ENCODE measurements at regions not wholly inside any gene's neighbourhood (a gene's known extent, or its start where the extent isn't known, plus 50 kb on each side); places are given as distances from the start of the nearest gene placed in this dataset.

DNA sequence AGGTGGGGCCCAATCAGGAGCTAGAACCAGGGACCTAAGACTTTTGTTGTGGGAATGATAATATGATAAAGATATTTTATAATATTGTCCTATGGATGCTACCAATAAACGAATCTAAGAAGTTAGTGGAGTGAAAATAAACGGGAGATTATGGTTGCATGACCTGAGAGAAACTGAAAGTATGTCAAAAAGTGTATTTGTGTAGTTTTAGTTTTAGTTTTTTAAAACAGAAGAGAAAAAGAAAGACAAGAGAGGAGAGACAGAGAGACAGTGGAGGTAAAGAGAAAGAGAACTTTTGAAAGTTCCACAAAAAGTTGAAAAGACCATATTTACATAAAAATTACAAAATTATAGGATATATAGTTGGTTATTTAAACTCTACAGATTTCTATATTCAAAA, 64.1 kb upstream of the TMPRSS15 start:
- no peaks in the 10 kb centered on the region for H3K36me3 Mint-ChIP-seq (ENCODE audit: low read depth, unreplicated experiment)
- H3K4me3 ChIP-seq (ENCODE audit: insufficient read depth, low read depth, low read length) = no peak overlapping the region
- no peaks in the 10 kb centered on the region for H3K79me2 ChIP-seq (ENCODE audit: insufficient read depth, low read length)
- H3K27ac ChIP-seq (ENCODE audit: low read depth, low read length) = no peak overlapping the region
- no peaks in the 10 kb centered on the region for H3K4me1 ChIP-seq (ENCODE audit: insufficient read depth, low read length)
- TF ChIP-seq EZH2 (IDR thresholded peaks at IDR 0.05; ENCODE audit: insufficient read depth, low read length) = no peak
- TF ChIP-seq CTCF (IDR thresholded peaks at IDR 0.05; ENCODE audit: insufficient read depth, low read depth, low read length) = no peak
- no peak overlapping the region for H3K4me3 Mint-ChIP-seq (ENCODE audit: unreplicated experiment)
- no peak overlapping the region for H3K27ac Mint-ChIP-seq (ENCODE audit: unreplicated experiment)
- H3K9me3 ChIP-seq (ENCODE audit: insufficient read depth, low read depth, low read length) = no peaks in the 10 kb centered on the region
- H3K27me3 ChIP-seq (ENCODE audit: insufficient read depth, low read length) = no peaks in the 10 kb centered on the region
- H2AFZ ChIP-seq (ENCODE audit: low read depth, low read length) = no peak overlapping the region
- peaks cover 6% of the 10 kb centered on the region for H3K9me3 Mint-ChIP-seq (ENCODE audit: unreplicated experiment)
- no peak overlapping the region for H3K9ac ChIP-seq (ENCODE audit: low read length)
- no peaks in the 10 kb centered on the region for H3K27me3 Mint-ChIP-seq (ENCODE audit: low read depth, unreplicated experiment)
- H3K36me3 ChIP-seq (ENCODE audit: insufficient read depth, low read length) = no peaks in the 10 kb centered on the region
- no peak overlapping the region for H3K4me2 ChIP-seq (ENCODE audit: low read length)
- DNase-seq (ENCODE audit: low read depth) = no peak
- H3K4me1 Mint-ChIP-seq (ENCODE audit: low read depth, unreplicated experiment) = no peaks in the 10 kb centered on the region
- H4K20me1 ChIP-seq (ENCODE audit: insufficient read depth, low read length) = no peaks in the 10 kb centered on the region
- FAIRE-seq = no peak

DNA sequence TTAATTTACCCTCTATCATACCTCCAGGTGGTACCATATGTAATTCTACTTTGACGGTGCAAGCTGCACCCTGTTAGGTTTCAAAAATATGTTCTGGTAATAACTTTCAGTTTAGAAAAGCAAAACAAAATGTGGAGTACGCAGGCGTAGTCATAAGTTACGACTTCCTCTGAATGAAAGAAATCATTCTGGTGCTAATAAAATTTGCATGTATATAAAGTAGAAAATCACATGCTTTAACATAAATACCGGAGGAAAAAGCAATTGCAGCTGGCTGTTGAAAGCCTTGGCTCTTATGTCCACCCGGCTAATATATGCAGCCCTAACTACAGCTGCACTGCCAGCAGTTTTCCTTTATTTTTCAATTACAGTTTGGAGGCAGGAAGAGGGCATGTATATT, 65.2 kb upstream of the TMPRSS15 start:
- H4K20me1 ChIP-seq (ENCODE audit: insufficient read depth, low read length) = no peaks in the 10 kb centered on the region
- no peak overlapping the region for H3K27ac ChIP-seq (ENCODE audit: low read depth, low read length)
- H2AFZ ChIP-seq (ENCODE audit: low read depth, low read length) = no peak overlapping the region
- no peak overlapping the region for H3K4me2 ChIP-seq (ENCODE audit: low read length)
- H3K79me2 ChIP-seq (ENCODE audit: insufficient read depth, low read length) = no peaks in the 10 kb centered on the region
- no peak for DNase-seq (ENCODE audit: low read depth)
- no peaks in the 10 kb centered on the region for H3K27me3 Mint-ChIP-seq (ENCODE audit: low read depth, unreplicated experiment)
- TF ChIP-seq CTCF (IDR thresholded peaks at IDR 0.05; ENCODE audit: insufficient read depth, low read depth, low read length) (no peak), EZH2 (IDR thresholded peaks at IDR 0.05; ENCODE audit: insufficient read depth, low read length) (no peak)
- no peaks in the 10 kb centered on the region for H3K4me1 Mint-ChIP-seq (ENCODE audit: low read depth, unreplicated experiment)
- no peaks in the 10 kb centered on the region for H3K36me3 Mint-ChIP-seq (ENCODE audit: low read depth, unreplicated experiment)
- H3K4me1 ChIP-seq (ENCODE audit: insufficient read depth, low read length) = no peaks in the 10 kb centered on the region
- H3K36me3 ChIP-seq (ENCODE audit: insufficient read depth, low read length) = no peaks in the 10 kb centered on the region
- FAIRE-seq = no peak
- H3K9me3 ChIP-seq (ENCODE audit: insufficient read depth, low read depth, low read length) = no peaks in the 10 kb centered on the region
- H3K27me3 ChIP-seq (ENCODE audit: insufficient read depth, low read length) = no peaks in the 10 kb centered on the region
- no peak overlapping the region for H3K27ac Mint-ChIP-seq (ENCODE audit: unreplicated experiment)
- H3K9ac ChIP-seq (ENCODE audit: low read length) = no peak overlapping the region
- no peak overlapping the region for H3K4me3 ChIP-seq (ENCODE audit: insufficient read depth, low read depth, low read length)
- H3K4me3 Mint-ChIP-seq (ENCODE audit: unreplicated experiment) = no peak overlapping the region
- peaks cover 6% of the 10 kb centered on the region for H3K9me3 Mint-ChIP-seq (ENCODE audit: unreplicated experiment)

- Histone ChIP-seq H3K4me2 (ENCODE audit: low read length) (no peak overlapping the region), H3K27me3 (ENCODE audit: insufficient read depth, low read length) (no peaks in the 10 kb centered on the region), H3K79me2 (ENCODE audit: insufficient read depth, low read length) (no peaks in the 10 kb centered on the region), H3K27ac (ENCODE audit: low read depth, low read length) (no peak overlapping the region), H3K9ac (ENCODE audit: low read length) (no peak overlapping the region), H3K9me3 (ENCODE audit: insufficient read depth, low read depth, low read length) (no peaks in the 10 kb centered on the region), H3K4me1 (ENCODE audit: insufficient read depth, low read length) (no peaks in the 10 kb centered on the region), H2AFZ (ENCODE audit: low read depth, low read length) (no peak overlapping the region), H4K20me1 (ENCODE audit: insufficient read depth, low read length) (no peaks in the 10 kb centered on the region), H3K4me3 (ENCODE audit: insufficient read depth, low read depth, low read length) (no peak overlapping the region), H3K36me3 (ENCODE audit: insufficient read depth, low read length) (no peaks in the 10 kb centered on the region)
- no peak for DNase-seq (ENCODE audit: low read depth)
- Mint-ChIP-seq H3K27ac (ENCODE audit: unreplicated experiment) (no peak overlapping the region), H3K4me3 (ENCODE audit: unreplicated experiment) (no peak overlapping the region), H3K4me1 (ENCODE audit: low read depth, unreplicated experiment) (no peaks in the 10 kb centered on the region), H3K27me3 (ENCODE audit: low read depth, unreplicated experiment) (no peaks in the 10 kb centered on the region), H3K9me3 (ENCODE audit: unreplicated experiment) (no peaks in the 10 kb centered on the region), H3K36me3 (ENCODE audit: low read depth, unreplicated experiment) (no peaks in the 10 kb centered on the region)
- FAIRE-seq = no peak
- no peak for TF ChIP-seq EZH2 (IDR thresholded peaks at IDR 0.05; ENCODE audit: insufficient read depth, low read length)
These were observed 73.1 kb upstream of the TMPRSS15 start for GRCh38 chr21:18476639-18477038.

Measured in astrocyte (in vitro differentiated cells and primary cell).